ENCODE measurements at regions not wholly inside any gene's neighbourhood (a gene's known extent, or its start where the extent isn't known, plus 50 kb on each side); places are given as distances from the start of the nearest gene placed in this dataset.
A peak's percentile ranks its signal among the peaks of the same experiment; 100 is the strongest.

DNA sequence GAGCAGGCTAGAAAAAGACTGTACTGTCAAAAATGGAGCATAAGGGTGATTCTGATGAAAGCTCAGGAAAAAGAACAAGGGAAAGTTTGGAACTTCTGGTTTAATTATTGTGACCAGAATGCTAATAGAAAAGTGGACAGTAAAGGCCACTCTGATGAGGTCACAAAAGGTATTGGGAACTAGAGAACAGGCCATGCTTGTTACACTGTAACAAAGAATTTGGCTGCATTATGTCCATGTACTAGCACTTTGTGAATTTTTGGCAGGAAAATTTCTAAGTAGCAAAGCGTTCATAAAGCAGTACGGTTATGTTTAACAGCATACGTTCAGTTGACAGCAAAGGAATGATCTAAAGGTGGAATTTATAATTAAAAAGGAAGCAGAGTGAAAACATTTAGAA is 418.6 kb downstream of the TRIB2 start:
- Mint-ChIP-seq H3K4me1 (no peaks in the 10 kb centered on the region), H3K36me3 (ENCODE audit: low read depth) (no peaks in the 10 kb centered on the region), H3K9me3 (peaks cover 10% of the 10 kb centered on the region), H3K27me3 (ENCODE audit: insufficient read depth, low read depth, poor library complexity) (no peaks in the 10 kb centered on the region), H3K27ac (no peak overlapping the region), H3K4me3 (no peak overlapping the region)
- H3K9me2 ChIP-seq (ENCODE audit: insufficient read depth) = peaks cover 6% of the 10 kb centered on the region; the same call in 1 of the 2 replicates
- TF ChIP-seq, protein P1, sequence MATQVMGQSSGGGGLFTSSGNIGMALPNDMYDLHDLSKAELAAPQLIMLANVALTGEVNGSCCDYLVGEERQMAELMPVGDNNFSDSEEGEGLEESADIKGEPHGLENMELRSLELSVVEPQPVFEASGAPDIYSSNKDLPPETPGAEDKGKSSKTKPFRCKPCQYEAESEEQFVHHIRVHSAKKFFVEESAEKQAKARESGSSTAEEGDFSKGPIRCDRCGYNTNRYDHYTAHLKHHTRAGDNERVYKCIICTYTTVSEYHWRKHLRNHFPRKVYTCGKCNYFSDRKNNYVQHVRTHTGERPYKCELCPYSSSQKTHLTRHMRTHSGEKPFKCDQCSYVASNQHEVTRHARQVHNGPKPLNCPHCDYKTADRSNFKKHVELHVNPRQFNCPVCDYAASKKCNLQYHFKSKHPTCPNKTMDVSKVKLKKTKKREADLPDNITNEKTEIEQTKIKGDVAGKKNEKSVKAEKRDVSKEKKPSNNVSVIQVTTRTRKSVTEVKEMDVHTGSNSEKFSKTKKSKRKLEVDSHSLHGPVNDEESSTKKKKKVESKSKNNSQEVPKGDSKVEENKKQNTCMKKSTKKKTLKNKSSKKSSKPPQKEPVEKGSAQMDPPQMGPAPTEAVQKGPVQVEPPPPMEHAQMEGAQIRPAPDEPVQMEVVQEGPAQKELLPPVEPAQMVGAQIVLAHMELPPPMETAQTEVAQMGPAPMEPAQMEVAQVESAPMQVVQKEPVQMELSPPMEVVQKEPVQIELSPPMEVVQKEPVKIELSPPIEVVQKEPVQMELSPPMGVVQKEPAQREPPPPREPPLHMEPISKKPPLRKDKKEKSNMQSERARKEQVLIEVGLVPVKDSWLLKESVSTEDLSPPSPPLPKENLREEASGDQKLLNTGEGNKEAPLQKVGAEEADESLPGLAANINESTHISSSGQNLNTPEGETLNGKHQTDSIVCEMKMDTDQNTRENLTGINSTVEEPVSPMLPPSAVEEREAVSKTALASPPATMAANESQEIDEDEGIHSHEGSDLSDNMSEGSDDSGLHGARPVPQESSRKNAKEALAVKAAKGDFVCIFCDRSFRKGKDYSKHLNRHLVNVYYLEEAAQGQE (IDR thresholded peaks at IDR 0.05; ENCODE audit: unreplicated experiment) = no peak
- no peak for TF ChIP-seq STAT1 (IDR thresholded peaks at IDR 0.05; ENCODE audit: unreplicated experiment)
- TF ChIP-seq EZH2 (IDR thresholded peaks at IDR 0.05; ENCODE audit: low read depth, unreplicated experiment) = no peak
- no peak for TF ChIP-seq ZNF114 (CRISPR knock-in tag; IDR thresholded peaks at IDR 0.05)
- TF ChIP-seq CREB1 (CRISPR knock-in tag; IDR thresholded peaks at IDR 0.05; ENCODE audit: low read depth) = no peak
- no peak for TF ChIP-seq EZH2phosphoT487 (IDR thresholded peaks at IDR 0.05; ENCODE audit: unreplicated experiment)
- no peak for TF ChIP-seq NANOG (IDR thresholded peaks at IDR 0.05; ENCODE audit: borderline replicate concordance)
- TF ChIP-seq, protein P2, sequence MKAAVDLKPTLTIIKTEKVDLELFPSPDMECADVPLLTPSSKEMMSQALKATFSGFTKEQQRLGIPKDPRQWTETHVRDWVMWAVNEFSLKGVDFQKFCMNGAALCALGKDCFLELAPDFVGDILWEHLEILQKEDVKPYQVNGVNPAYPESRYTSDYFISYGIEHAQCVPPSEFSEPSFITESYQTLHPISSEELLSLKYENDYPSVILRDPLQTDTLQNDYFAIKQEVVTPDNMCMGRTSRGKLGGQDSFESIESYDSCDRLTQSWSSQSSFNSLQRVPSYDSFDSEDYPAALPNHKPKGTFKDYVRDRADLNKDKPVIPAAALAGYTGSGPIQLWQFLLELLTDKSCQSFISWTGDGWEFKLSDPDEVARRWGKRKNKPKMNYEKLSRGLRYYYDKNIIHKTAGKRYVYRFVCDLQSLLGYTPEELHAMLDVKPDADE (IDR thresholded peaks at IDR 0.05) = no peak
- TF ChIP-seq, protein P3, sequence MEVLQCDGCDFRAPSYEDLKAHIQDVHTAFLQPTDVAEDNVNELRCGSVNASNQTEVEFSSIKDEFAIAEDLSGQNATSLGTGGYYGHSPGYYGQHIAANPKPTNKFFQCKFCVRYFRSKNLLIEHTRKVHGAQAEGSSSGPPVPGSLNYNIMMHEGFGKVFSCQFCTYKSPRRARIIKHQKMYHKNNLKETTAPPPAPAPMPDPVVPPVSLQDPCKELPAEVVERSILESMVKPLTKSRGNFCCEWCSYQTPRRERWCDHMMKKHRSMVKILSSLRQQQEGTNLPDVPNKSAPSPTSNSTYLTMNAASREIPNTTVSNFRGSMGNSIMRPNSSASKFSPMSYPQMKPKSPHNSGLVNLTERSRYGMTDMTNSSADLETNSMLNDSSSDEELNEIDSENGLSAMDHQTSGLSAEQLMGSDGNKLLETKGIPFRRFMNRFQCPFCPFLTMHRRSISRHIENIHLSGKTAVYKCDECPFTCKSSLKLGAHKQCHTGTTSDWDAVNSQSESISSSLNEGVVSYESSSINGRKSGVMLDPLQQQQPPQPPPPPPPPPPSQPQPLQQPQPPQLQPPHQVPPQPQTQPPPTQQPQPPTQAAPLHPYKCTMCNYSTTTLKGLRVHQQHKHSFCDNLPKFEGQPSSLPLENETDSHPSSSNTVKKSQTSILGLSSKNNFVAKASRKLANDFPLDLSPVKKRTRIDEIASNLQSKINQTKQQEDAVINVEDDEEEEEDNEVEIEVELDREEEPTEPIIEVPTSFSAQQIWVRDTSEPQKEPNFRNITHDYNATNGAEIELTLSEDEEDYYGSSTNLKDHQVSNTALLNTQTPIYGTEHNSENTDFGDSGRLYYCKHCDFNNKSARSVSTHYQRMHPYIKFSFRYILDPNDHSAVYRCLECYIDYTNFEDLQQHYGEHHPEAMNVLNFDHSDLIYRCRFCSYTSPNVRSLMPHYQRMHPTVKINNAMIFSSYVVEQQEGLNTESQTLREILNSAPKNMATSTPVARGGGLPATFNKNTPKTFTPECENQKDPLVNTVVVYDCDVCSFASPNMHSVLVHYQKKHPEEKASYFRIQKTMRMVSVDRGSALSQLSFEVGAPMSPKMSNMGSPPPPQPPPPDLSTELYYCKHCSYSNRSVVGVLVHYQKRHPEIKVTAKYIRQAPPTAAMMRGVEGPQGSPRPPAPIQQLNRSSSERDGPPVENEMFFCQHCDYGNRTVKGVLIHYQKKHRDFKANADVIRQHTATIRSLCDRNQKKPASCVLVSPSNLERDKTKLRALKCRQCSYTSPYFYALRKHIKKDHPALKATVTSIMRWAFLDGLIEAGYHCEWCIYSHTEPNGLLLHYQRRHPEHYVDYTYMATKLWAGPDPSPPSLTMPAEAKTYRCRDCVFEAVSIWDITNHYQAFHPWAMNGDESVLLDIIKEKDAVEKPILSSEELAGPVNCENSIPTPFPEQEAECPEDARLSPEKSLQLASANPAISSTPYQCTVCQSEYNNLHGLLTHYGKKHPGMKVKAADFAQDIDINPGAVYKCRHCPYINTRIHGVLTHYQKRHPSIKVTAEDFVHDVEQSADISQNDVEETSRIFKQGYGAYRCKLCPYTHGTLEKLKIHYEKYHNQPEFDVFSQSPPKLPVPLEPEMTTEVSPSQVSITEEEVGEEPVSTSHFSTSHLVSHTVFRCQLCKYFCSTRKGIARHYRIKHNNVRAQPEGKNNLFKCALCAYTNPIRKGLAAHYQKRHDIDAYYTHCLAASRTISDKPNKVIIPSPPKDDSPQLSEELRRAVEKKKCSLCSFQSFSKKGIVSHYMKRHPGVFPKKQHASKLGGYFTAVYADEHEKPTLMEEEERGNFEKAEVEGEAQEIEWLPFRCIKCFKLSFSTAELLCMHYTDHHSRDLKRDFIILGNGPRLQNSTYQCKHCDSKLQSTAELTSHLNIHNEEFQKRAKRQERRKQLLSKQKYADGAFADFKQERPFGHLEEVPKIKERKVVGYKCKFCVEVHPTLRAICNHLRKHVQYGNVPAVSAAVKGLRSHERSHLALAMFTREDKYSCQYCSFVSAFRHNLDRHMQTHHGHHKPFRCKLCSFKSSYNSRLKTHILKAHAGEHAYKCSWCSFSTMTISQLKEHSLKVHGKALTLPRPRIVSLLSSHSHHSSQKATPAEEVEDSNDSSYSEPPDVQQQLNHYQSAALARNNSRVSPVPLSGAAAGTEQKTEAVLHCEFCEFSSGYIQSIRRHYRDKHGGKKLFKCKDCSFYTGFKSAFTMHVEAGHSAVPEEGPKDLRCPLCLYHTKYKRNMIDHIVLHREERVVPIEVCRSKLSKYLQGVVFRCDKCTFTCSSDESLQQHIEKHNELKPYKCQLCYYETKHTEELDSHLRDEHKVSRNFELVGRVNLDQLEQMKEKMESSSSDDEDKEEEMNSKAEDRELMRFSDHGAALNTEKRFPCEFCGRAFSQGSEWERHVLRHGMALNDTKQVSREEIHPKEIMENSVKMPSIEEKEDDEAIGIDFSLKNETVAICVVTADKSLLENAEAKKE (CRISPR knock-in tag; IDR thresholded peaks at IDR 0.05) = no peak
- no peak for TF ChIP-seq JUNB (IDR thresholded peaks at IDR 0.05; ENCODE audit: unreplicated experiment)
- no peaks in the 10 kb centered on the region for H3K79me2 ChIP-seq (replicated peaks; ENCODE audit: insufficient read depth)
- no peak overlapping the region for H3K4me2 ChIP-seq
- H3K36me3 ChIP-seq (ENCODE audit: insufficient read depth) = no peaks in the 10 kb centered on the region
- no peaks in the 10 kb centered on the region for H3F3A ChIP-seq (replicated peaks; ENCODE audit: low read depth)
- peak overlapping the region; percentile 59 for H2AFZ ChIP-seq
- no peaks in the 10 kb centered on the region for H4K20me1 ChIP-seq (replicated peaks; ENCODE audit: insufficient read depth)
- ATAC-seq (no peak), DNase-seq (ENCODE audit: low spot score) (no peak)
- no peaks in the 10 kb centered on the region for H3K4me1 ChIP-seq (ENCODE audit: insufficient read depth)
- H3K4me3 ChIP-seq = no peak overlapping the region
- no peak overlapping the region for H3K27ac ChIP-seq (ENCODE audit: low read depth)
- H3K27me3 ChIP-seq (ENCODE audit: insufficient read depth) = no peaks in the 10 kb centered on the region
